K562 (cell line): ENCODE measurements at regions not wholly inside any gene's neighbourhood (a gene's known extent, or its start where the extent isn't known, plus 50 kb on each side); places are given as distances from the start of the nearest gene placed in this dataset.

ENCODE experiments used
- ARID2 ChIP-seq: fragments of 450-650 bp; IDR thresholded peaks from 2 replicates; pipeline ENCODE4 v1.6.1; 2017; ENCODE audit warnings: antibody characterized with exemption, mild to moderate bottlenecking
- ATF1 ChIP-seq, 2 experiments: fragments of 450-650 bp in 1 of 2; IDR thresholded peaks; 2 replicates each; pipeline ENCODE4 v1.6.1; 2016; ENCODE audit warnings: missing compliant biosample characterization in 1 of 2, missing genetic modification characterization in 1 of 2
- EP300 ChIP-seq: IDR thresholded peaks from 2 replicates; pipeline ENCODE4 v1.6.1; 2012; ENCODE audit warnings: low read length, improper control_type of control experiment
- ETV5 ChIP-seq: sonication (generic); formaldehyde crosslinking; IDR thresholded peaks from 2 replicates; pipeline ENCODE4 v1.4.0; 2020; ENCODE audit warnings: low read depth, mild to moderate bottlenecking, missing genetic modification reagents
- EZH2 ChIP-seq: IDR thresholded peaks from 2 replicates; pipeline ENCODE4 v1.6.1; 2012; ENCODE audit warnings: low read depth, mild to moderate bottlenecking, inconsistent platforms, low read length, borderline replicate concordance
- MAFK ChIP-seq: IDR thresholded peaks from 2 replicates; pipeline ENCODE4 v1.6.1; 2011; ENCODE audit warnings: low read length, improper control_type of control experiment
- MCM5 ChIP-seq: fragments of 450-650 bp; IDR thresholded peaks from 2 replicates; pipeline ENCODE4 v1.6.1; 2016; ENCODE audit warnings: low read depth
- MYC ChIP-seq, 2 experiments: fragments of 250-450 bp in 1 of 2; sonication (Bioruptor Pico) in 1 of 2; IDR thresholded peaks; 2 replicates each; pipeline versions ENCODE4 v1.5.1 to v1.6.1; 2012 to 2021; ENCODE audit warnings: low read depth in 2 of 2, borderline replicate concordance in 1 of 2, improper control_type of control experiment in 1 of 2, low read length in 1 of 2, mild to moderate bottlenecking in 1 of 2, moderate library complexity in 1 of 2
- PRMT5 ChIP-seq: sonication (generic); formaldehyde crosslinking; IDR thresholded peaks from 2 replicates; pipeline ENCODE4 v1.5.0; 2020; ENCODE audit warnings: missing genetic modification reagents
- RFX5 ChIP-seq: IDR thresholded peaks from 2 replicates; pipeline ENCODE4 v1.6.1; 2011; ENCODE audit warnings: low read depth, mild to moderate bottlenecking, improper control_type of control experiment, low read length
- SMAD1 ChIP-seq: fragments of 150-350 bp; IDR thresholded peaks from 2 replicates; pipeline ENCODE4 v1.6.1; 2014; ENCODE audit warnings: low read length, low read depth; ENCODE audit not compliant: partially characterized antibody
- TAF1 ChIP-seq: IDR thresholded peaks from 2 replicates; pipeline ENCODE4 v1.6.1; 2011; ENCODE audit warnings: mild to moderate bottlenecking, low read length, moderate library complexity; ENCODE audit not compliant: insufficient read depth, control insufficient read depth, severe bottlenecking; ENCODE audit errors: extremely low read depth
- TEAD4 ChIP-seq, 2 experiments: sonication (generic) in 1 of 2; formaldehyde crosslinking in 1 of 2; IDR thresholded peaks; 2 replicates each; pipeline versions ENCODE4 v1.6.1 to v1.8.0; 2012 to 2022; ENCODE audit warnings: borderline replicate concordance in 1 of 2, inconsistent platforms in 1 of 2, low read length in 1 of 2, mild to moderate bottlenecking in 1 of 2, missing genetic modification reagents in 1 of 2

DNA sequence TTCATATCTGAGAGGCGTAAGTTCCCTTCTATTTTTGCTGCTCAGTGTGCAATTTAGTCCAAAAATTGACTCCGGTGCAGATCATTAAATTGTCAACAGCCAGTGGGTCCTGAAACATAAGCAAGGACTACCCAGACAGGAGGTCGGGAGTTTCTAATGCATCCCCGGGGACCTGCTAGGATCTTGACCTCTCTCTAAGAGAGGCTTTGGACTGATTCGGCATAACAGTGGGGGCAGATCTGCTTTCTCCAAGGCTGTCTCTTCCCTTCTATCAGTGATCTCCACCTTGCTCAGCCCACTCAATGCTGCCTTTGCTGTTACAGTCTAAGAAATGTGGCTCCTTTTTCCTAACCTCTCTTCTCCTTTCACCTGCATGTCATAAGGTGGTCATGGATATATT, 199.1 kb upstream of the NRP1 start:
- TF ChIP-seq EZH2 (no peak), SMAD1 (no peak), TAF1 (no peak), MAFK (no peak), MCM5 (no peak), TEAD4 (IDR thresholded peaks at IDR 0.05; ENCODE audit: low read length) (no peak), TEAD4 (CRISPR knock-in tag; IDR thresholded peaks at IDR 0.05; ENCODE audit: borderline replicate concordance) (no peak), PRMT5 (CRISPR knock-in tag) (no peak), RFX5 (no peak), ETV5 (CRISPR knock-in tag) (no peak), ARID2 (no peak), EP300 (no peak), ATF1 (CRISPR knock-in tag; IDR thresholded peaks at IDR 0.05) (no peak), ATF1 (tag; IDR thresholded peaks at IDR 0.05) (no peak), MYC (IDR thresholded peaks at IDR 0.05; ENCODE audit: low read depth, low read length) (no peak), MYC (CRISPR knock-in tag; IDR thresholded peaks at IDR 0.05; ENCODE audit: borderline replicate concordance, low read depth) (no peak)
